ENCODE measurements at regions not wholly inside any gene's neighbourhood (a gene's known extent, or its start where the extent isn't known, plus 50 kb on each side); places are given as distances from the start of the nearest gene placed in this dataset.

DNA sequence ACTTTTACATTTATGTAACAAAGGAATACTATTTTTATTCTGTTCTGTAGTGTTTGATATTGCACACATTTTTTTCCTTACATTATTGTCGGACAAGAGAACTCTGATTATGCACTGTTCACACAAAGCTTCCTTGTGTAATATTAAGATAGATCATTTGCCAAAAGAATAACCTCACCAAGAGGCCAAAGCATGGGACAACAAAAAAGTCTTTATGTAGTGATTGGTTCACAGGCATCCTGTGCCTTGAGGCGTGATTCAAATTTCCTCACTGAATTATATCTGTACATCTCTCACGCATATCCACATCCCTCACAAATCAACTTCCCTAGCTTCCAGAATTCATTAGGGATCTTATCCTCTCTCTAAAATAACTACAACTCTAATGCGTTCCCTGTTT, 642.7 kb downstream of the NR4A2 start:
- peak; percentile 85 for DNase-seq (ENCODE audit: low spot score)

DNA sequence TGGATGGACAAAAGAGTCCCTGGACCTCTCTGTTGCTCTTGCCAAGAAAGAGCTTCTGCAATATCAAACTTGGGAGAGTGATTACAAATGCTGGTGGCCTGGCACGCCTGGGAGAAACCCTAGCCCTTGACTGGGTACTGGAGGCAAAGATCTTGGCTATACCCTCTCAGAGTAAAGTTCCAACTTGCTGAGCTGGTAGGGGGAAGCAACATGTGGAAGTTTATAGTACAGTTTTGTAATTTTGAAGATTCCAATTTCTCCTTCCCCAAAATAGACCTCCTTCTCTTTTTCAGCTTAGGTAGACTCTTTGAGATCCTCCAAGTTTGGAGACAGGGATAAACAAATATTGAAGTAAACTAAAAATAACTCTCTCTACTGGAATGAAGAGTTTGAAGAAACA, 645.3 kb downstream of the NR4A2 start:
- DNase-seq (ENCODE audit: low spot score) = no peak

GRCh38 chr2:155679647-155680046, 652.9 kb downstream of the NR4A2 start:
- no peak for DNase-seq (ENCODE audit: low spot score)

GRCh38 chr2:155675920-155676319, 656.6 kb downstream of the NR4A2 start:
- DNase-seq (ENCODE audit: low spot score) = no peak

DNA sequence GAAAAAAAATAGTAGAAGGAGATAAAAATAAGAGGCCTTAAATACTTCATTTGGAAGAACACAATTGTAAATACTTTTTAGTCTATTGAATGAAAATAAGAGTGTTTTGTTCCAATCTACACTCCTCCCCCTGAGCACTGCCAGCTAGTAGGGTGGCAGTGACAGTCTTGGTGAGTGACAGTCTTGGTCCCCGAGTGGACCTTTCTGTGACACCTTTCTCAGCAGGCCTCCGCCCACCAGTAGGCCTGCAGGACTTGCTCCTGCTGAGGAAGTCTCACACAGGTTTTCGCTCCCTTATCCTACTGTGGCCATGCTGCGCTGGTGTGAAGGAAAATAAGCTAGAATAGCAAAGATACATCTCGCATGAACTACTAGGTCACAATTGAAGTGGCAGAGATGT, 666.8 kb downstream of the NR4A2 start:
- no peak for DNase-seq (ENCODE audit: low spot score)

DNA sequence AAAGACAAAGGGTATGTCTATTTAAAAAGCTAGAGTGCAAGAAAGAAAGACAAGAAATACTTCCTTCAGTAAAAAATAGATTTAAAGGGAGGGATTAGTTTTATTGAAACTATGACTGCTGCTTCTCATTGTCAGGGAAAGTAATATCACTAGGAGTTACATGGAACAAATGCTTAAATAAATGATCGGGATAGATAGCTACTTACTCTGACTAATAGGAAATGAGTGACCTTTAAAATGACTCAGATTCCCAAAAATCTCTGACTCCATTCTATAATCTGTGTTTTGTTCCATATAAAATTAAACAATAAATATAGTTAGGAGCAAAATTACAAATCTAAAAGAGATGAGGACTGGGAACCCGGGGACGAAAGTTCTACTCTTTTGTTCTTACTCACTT, 669.3 kb downstream of the NR4A2 start:
- no peak for DNase-seq (ENCODE audit: low spot score)

- no peak for DNase-seq (ENCODE audit: low spot score)
Observed at GRCh38 chr2:155662224-155662623, 670.3 kb downstream of the NR4A2 start.

DNA sequence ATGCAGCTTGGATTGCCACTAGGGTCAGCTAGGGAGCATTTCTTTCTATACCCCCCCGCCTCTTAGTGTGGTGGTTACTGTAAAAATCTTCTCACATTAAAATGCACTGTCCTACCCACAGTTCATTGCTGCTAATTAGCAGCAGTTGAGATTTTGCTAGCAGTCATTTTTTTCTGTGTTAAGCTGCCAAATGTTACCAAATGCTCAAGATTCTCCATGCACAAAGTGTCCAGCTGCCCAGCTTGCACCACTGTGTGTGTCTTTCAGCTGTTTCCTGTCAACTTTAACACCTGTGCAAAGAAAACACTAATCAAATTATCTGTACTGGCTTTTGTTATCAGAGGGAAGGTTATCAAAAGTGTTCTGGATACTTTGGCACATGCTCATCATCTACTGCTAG, 679.3 kb downstream of the NR4A2 start:
- no peak for DNase-seq (ENCODE audit: low spot score)

GRCh38 chr2:155651851-155652250, 680.7 kb downstream of the NR4A2 start:
- DNase-seq (ENCODE audit: low spot score) = no peak

DNA sequence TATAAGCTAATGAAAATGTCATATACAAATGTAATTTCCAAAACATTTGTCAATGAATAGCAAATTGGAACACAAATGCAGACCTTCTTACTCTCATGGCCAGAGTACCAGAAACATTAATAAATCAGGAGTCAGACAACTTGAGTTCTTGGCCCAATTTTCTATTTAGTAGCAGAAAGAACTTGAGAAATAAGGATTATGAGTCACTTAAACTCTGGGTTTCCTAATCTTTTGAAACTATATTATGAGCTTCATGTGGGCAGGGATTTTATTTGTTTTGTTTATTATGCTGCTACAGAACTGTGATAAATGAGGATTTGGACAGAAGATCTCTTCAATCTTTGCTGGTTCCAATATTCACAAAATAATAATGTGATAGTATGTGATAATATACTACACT, 686.7 kb downstream of the NR4A2 start:
- DNase-seq (ENCODE audit: low spot score) = no peak

- DNase-seq (ENCODE audit: low spot score) = no peak
Observed at GRCh38 chr2:155643056-155643775, 689.3 kb downstream of the NR4A2 start.

GRCh38 chr2:155633887-155634570, 698.5 kb downstream of the NR4A2 start:
- no peak for DNase-seq (ENCODE audit: low spot score)

DNA sequence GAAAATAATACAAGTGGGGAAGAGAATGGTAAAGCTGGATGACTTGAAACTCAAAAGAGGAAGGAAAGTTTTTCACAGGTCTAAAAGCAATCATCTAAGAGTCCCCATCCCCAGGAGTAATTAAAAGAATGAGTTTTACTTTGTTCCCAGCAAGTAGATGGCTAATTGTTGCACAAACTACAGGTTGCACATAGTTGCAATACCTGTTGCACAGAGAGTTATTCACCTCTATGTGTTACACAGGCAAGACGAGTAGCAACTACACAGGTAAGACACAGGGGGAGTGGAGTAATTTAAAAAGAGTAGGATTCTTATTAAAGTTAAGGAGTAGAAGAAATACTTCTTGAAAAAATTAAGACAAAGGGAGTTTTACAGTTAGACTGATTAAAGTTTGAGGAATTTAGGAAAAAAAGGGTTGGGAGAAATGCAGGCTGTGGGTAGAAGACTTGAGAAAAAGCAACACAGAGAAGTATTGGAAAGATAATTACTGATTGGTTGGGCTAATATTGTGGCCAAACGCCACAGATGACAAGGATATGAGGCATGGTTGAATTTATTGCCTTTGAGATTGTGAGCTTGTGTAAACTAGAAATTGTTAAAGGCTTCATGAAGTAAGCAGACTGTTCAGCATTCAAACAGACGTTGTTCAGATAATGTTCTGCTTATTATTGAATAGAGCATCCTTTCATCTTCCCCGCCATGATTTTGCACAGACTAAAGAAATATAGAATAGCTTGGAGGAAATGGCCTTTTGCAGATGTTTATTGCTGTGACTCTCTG, 699.3 kb downstream of the NR4A2 start:
- DNase-seq (ENCODE audit: low spot score) = no peak

DNA sequence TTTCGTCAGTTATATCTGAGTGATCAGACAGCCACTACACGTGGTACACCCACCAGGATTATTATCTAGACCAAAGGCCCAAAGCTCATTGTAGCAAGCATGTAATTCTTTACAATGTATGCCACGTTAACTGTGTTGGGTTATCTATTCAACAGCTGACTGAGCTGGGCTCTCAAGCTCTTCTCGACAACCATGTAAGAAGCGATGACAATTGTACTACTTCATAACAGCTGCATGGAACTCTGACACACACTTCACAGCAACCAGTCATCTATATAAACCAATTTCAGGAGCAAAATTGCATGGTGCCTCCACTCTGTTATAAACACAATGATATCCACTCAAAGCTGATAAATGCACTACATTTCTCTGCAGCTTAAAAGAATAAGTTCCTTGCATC, 701.8 kb downstream of the NR4A2 start:
- no peak for DNase-seq (ENCODE audit: low spot score)

- no peak for DNase-seq (ENCODE audit: low spot score)
Observed at GRCh38 chr2:155622443-155622842, 710.1 kb downstream of the NR4A2 start.

DNA sequence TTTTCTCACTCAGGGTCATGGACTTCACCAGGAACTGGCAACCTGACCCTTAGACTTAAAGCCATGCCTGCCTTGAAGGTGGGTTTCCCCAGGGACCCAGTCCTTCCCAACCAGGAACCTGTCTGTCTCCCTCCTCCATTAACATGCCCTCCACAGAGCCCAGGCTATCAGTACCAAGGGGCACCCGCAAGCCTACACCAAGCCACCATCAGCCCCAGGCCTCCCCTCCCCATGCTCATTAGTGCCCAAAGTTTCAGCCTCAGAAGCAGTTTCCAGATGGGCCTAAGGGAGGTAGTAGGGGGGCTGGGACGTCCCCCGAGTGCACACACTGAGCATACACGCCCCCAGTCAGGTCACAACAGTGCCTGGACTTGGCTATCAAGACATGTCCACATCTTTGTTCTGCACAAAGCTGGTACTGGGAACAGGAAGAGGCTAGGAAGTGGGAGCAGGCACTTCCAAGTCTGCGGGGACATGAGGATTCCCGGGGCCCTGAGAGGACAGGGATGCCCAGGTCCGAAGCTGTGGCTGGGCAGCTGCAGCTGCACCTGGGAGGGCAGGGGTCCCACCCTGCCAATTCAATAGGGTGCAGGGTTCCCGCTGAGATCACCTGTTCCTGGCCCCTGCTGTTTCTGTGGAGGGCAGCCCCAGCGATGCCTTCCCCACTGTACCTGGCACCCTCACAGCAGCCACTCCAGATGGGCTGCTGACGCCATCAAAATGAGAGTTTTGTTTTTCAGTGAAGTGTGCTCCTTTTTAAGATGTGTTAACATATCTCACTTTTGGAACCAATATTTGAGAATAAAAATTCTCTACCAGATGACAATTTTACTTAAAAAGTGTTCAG, 731.4 kb downstream of the NR4A2 start:
- DNase-seq (ENCODE audit: low spot score) = no peak

DNA sequence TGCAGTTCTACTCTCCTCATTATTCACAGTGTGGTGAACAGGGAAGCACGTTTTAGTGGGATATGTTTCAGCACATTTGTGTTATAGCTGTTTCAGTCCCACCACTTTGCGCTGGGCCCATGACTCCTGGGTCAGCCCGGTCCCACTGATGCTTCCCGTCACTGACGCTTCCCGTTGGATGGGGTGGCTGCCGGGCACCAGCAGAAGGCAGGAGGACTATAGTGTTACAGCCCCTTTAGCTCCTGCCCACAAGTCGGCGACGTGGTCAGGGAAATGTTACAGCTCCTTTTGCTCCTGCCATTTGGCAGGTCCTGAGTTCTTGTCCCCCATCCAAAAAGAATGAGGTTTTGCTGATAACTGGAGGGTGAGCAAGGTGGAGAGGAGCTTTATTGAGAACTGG, 732.2 kb downstream of the NR4A2 start:
- no peak for DNase-seq (ENCODE audit: low spot score)

DNA sequence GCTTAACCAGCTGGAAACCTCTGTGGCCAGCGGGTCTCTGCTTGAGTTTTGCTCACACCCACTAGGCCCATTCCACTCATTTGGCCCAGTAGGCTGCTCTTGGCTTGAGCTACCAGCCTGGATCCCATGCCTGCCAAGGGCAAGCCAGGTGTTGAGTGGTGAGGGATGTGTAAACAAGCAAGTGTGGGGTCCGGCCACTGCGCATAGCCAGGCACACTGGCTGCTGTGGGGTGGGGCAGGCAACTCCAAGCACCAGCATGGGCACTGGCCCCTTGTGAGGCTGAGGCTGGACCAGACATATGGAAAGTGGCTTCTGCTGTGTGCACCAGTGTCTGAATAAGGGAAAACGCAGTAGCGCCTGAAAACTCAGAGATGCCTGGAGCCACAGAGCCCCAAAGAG, 732.7 kb downstream of the NR4A2 start:
- DNase-seq (ENCODE audit: low spot score) = no peak

- no peak for DNase-seq (ENCODE audit: low spot score)
Observed at GRCh38 chr2:155583674-155584195, 748.8 kb downstream of the NR4A2 start.

GRCh38 chr2:155574941-155575340, 757.6 kb downstream of the NR4A2 start:
- no peak for DNase-seq (ENCODE audit: low spot score)

DNA sequence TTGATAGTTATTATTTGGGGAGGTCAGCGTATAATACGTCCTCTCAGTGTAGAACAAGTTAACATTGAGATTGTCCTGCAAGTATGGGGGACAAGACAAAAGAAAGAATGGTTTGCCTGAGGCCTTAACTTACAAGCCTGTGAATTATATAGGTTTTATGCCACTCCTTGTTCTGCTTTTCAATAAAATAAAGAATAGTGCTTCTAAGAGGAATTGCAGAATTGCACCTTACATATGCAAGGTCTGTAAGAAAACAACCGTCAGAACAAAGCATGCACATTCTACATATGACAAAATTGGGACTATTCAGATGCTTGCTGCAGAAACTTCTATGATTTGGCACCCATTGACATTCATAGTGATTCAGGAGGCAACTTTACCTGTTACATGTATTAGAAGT, 785.0 kb downstream of the NR4A2 start:
- no peak for DNase-seq (ENCODE audit: low spot score)

Data from putamen (tissue), 1 donor.